Chondrocyte (in vitro differentiated cells): ENCODE measurements at regions not wholly inside any gene's neighbourhood (a gene's known extent, or its start where the extent isn't known, plus 50 kb on each side); places are given as distances from the start of the nearest gene placed in this dataset.

Experiments
- DNase-seq: peaks from one replicate; pipeline ENCODE4 v3.0.0; 2021; ENCODE audit warnings: mixed read lengths, low spot score
- H3K27ac Mint-ChIP-seq: one replicate; pipeline ENCODE4 v1.8.0; 2021; ENCODE audit warnings: mild to moderate bottlenecking, moderate library complexity, mixed read lengths; ENCODE audit not compliant: unreplicated experiment
- H3K27me3 Mint-ChIP-seq: 2 replicates; pipeline ENCODE4 v1.8.0; 2021; ENCODE audit warnings: low read depth, mixed read lengths
- H3K36me3 Mint-ChIP-seq: 2 replicates; pipeline ENCODE4 v1.8.0; 2021; ENCODE audit warnings: low read depth, mixed read lengths
- H3K4me1 Mint-ChIP-seq: 2 replicates; pipeline ENCODE4 v1.8.0; 2021; ENCODE audit warnings: low read depth, mild to moderate bottlenecking, mixed read lengths
- H3K4me3 Mint-ChIP-seq: one replicate; pipeline ENCODE4 v1.8.0; 2021; ENCODE audit warnings: mild to moderate bottlenecking, moderate library complexity, mixed read lengths; ENCODE audit not compliant: unreplicated experiment
- H3K9me3 Mint-ChIP-seq: 2 replicates; pipeline ENCODE4 v1.8.0; 2021; ENCODE audit warnings: low read depth, mixed read lengths
- CTCF ChIP-seq: fragments of 200-600 bp; sonication (generic); IDR thresholded peaks from 2 replicates; pipeline ENCODE4 v1.5.0; 2021; ENCODE audit warnings: antibody characterized with exemption, mild to moderate bottlenecking, moderate library complexity

GRCh38 chr22:26763633-26764361 is 106.4 kb downstream of the MIAT start:
- Mint-ChIP-seq H3K36me3 (peaks cover 3% of the 10 kb centered on the region), H3K9me3 (peaks cover 6% of the 10 kb centered on the region), H3K27ac (no peak overlapping the region), H3K4me3 (no peak overlapping the region), H3K4me1 (peaks cover 19% of the 10 kb centered on the region), H3K27me3 (no peaks in the 10 kb centered on the region)
- DNase-seq = no peak
- no peak for TF ChIP-seq CTCF

- peaks cover 6% of the 10 kb centered on the region for H3K9me3 Mint-ChIP-seq
- no peak overlapping the region for H3K4me3 Mint-ChIP-seq
- H3K4me1 Mint-ChIP-seq = peaks cover 29% of the 10 kb centered on the region
- no peaks in the 10 kb centered on the region for H3K27me3 Mint-ChIP-seq
- no peak for TF ChIP-seq CTCF
- no peak overlapping the region for H3K27ac Mint-ChIP-seq
- no peak for DNase-seq
- H3K36me3 Mint-ChIP-seq = peaks cover 3% of the 10 kb centered on the region
These were observed 109.3 kb downstream of the MIAT start for GRCh38 chr22:26766510-26767350.

GRCh38 chr22:26767351-26768155 is 110.2 kb downstream of the MIAT start:
- no peak for DNase-seq
- Mint-ChIP-seq H3K36me3 (peaks cover 3% of the 10 kb centered on the region), H3K4me3 (no peak overlapping the region), H3K27me3 (no peaks in the 10 kb centered on the region), H3K27ac (no peak overlapping the region), H3K4me1 (peaks cover 29% of the 10 kb centered on the region), H3K9me3 (peaks cover 6% of the 10 kb centered on the region)
- no peak for TF ChIP-seq CTCF

GRCh38 chr22:26768156-26768515 is 110.7 kb downstream of the MIAT start:
- Mint-ChIP-seq H3K4me3 (no peak overlapping the region), H3K9me3 (peaks cover 2% of the 10 kb centered on the region), H3K36me3 (peaks cover 1% of the 10 kb centered on the region), H3K27ac (no peak overlapping the region), H3K27me3 (no peaks in the 10 kb centered on the region), H3K4me1 (peaks cover 25% of the 10 kb centered on the region)
- no peak for TF ChIP-seq CTCF
- DNase-seq = no peak

- H3K36me3 Mint-ChIP-seq = peaks cover 1% of the 10 kb centered on the region
- no peak overlapping the region for H3K4me3 Mint-ChIP-seq
- no peaks in the 10 kb centered on the region for H3K27me3 Mint-ChIP-seq
- no peak overlapping the region for H3K27ac Mint-ChIP-seq
- no peak for TF ChIP-seq CTCF
- H3K4me1 Mint-ChIP-seq = peaks cover 18% of the 10 kb centered on the region
- no peak for DNase-seq
- H3K9me3 Mint-ChIP-seq = peaks cover 2% of the 10 kb centered on the region
These were observed 111.6 kb downstream of the MIAT start for GRCh38 chr22:26768952-26769351.
